Mesodermal cell (in vitro differentiated cells): ENCODE measurements at regions not wholly inside any gene's neighbourhood (a gene's known extent, or its start where the extent isn't known, plus 50 kb on each side); places are given as distances from the start of the nearest gene placed in this dataset.

Experiments
- H3K27ac ChIP-seq: 2 replicates; pipeline ENCODE4 v1.7.0; 2013; ENCODE audit warnings: mild to moderate bottlenecking, low read depth, low read length, moderate library complexity; ENCODE audit not compliant: severe bottlenecking
- H3K36me3 ChIP-seq: 2 replicates; pipeline ENCODE4 v1.7.1; 2013; ENCODE audit warnings: mild to moderate bottlenecking, low read length, moderate library complexity; ENCODE audit not compliant: control insufficient read depth, insufficient read depth
- H3K4me1 ChIP-seq: one replicate; pipeline ENCODE4 v1.7.1; 2013; ENCODE audit warnings: mild to moderate bottlenecking, low read length; ENCODE audit not compliant: insufficient read depth, control insufficient read depth, poor library complexity, severe bottlenecking
- H3K4me3 ChIP-seq: 2 replicates; pipeline ENCODE4 v1.7.0; 2013; ENCODE audit warnings: low read length, control low read depth, mild to moderate bottlenecking; ENCODE audit not compliant: insufficient read depth, poor library complexity, severe bottlenecking; ENCODE audit errors: extremely low read depth
- H3K9me3 ChIP-seq: 2 replicates; pipeline ENCODE4 v1.7.1; 2013; ENCODE audit warnings: mild to moderate bottlenecking, low read length, moderate library complexity; ENCODE audit not compliant: control insufficient read depth
- WGBS, 2 experiments: methylation state at CpG; one replicate each; pipeline ENCODE4 v1.1.5; 2013; ENCODE audit warnings: missing lambda C conversion rate in 2 of 2; ENCODE audit not compliant: insufficient coverage in 2 of 2; 5-methylcytosine and 5-hydroxymethylcytosine counted together

- no peaks in the 10 kb centered on the region for H3K4me1 ChIP-seq
- WGBS, 2 experiments = 89 to 94% methylated on average over 6 to 7 of the region's 8 CpGs
- no peaks in the 10 kb centered on the region for H3K9me3 ChIP-seq
- H3K27ac ChIP-seq = no peak overlapping the region
- H3K4me3 ChIP-seq = no peak overlapping the region
- no peaks in the 10 kb centered on the region for H3K36me3 ChIP-seq
Observed at GRCh38 chr6:105783333-105783935, 302.7 kb upstream of the PRDM1 start.

GRCh38 chr6:105781915-105782314, 304.2 kb upstream of the PRDM1 start:
- H3K9me3 ChIP-seq = no peaks in the 10 kb centered on the region
- H3K4me3 ChIP-seq = no peak overlapping the region
- no peaks in the 10 kb centered on the region for H3K36me3 ChIP-seq
- no peaks in the 10 kb centered on the region for H3K4me1 ChIP-seq
- no peak overlapping the region for H3K27ac ChIP-seq
- 100% methylated on average over 1 of the region's 3 CpGs for WGBS, 2 experiments

GRCh38 chr6:105781248-105781647, 304.9 kb upstream of the PRDM1 start:
- Histone ChIP-seq H3K36me3 (no peaks in the 10 kb centered on the region), H3K4me3 (no peak overlapping the region), H3K4me1 (no peaks in the 10 kb centered on the region), H3K27ac (no peak overlapping the region), H3K9me3 (no peaks in the 10 kb centered on the region)
- 93% methylated on average over 4 of the region's 7 CpGs; no CpG with 5 or more reads in 1 of the 2 experiments for WGBS, 2 experiments

GRCh38 chr6:105780146-105780860, 305.8 kb upstream of the PRDM1 start:
- H3K27ac ChIP-seq = no peak overlapping the region
- H3K9me3 ChIP-seq = peaks cover 1% of the 10 kb centered on the region
- H3K36me3 ChIP-seq = no peaks in the 10 kb centered on the region
- H3K4me3 ChIP-seq = no peak overlapping the region
- 93 to 98% methylated on average over 11 to 12 of the region's 12 CpGs for WGBS, 2 experiments
- H3K4me1 ChIP-seq = no peaks in the 10 kb centered on the region

GRCh38 chr6:105779110-105779509, 307.0 kb upstream of the PRDM1 start:
- Histone ChIP-seq H3K27ac (no peak overlapping the region), H3K4me1 (no peaks in the 10 kb centered on the region), H3K36me3 (no peaks in the 10 kb centered on the region), H3K4me3 (no peak overlapping the region), H3K9me3 (peaks cover 8% of the 10 kb centered on the region)
- WGBS, 2 experiments = 93 to 100% methylated on average over 2 of the region's 5 CpGs

GRCh38 chr6:105775095-105775494, 311.0 kb upstream of the PRDM1 start:
- Histone ChIP-seq H3K4me3 (no peak overlapping the region), H3K27ac (no peak overlapping the region), H3K9me3 (peaks cover 8% of the 10 kb centered on the region), H3K36me3 (no peaks in the 10 kb centered on the region), H3K4me1 (no peaks in the 10 kb centered on the region)
- WGBS, 2 experiments = no CpG with 5 or more reads among the region's 1 CpG

GRCh38 chr6:105774247-105774646, 311.9 kb upstream of the PRDM1 start:
- Histone ChIP-seq H3K36me3 (no peaks in the 10 kb centered on the region), H3K4me1 (no peaks in the 10 kb centered on the region), H3K9me3 (peaks cover 8% of the 10 kb centered on the region), H3K27ac (no peak overlapping the region), H3K4me3 (no peak overlapping the region)
- WGBS, 2 experiments = no CpG with 5 or more reads among the region's 1 CpG

GRCh38 chr6:105771313-105771970, 314.7 kb upstream of the PRDM1 start:
- no peaks in the 10 kb centered on the region for H3K36me3 ChIP-seq
- WGBS, 2 experiments = 75 to 100% methylated on average over 1 of the region's 1 CpG
- H3K4me3 ChIP-seq = no peak overlapping the region
- H3K4me1 ChIP-seq = no peaks in the 10 kb centered on the region
- H3K27ac ChIP-seq = no peak overlapping the region
- H3K9me3 ChIP-seq = peaks cover 8% of the 10 kb centered on the region

GRCh38 chr6:105769987-105770386, 316.1 kb upstream of the PRDM1 start:
- H3K36me3 ChIP-seq = no peaks in the 10 kb centered on the region
- WGBS, 2 experiments = 72 to 88% methylated on average over 2 of the region's 2 CpGs
- no peaks in the 10 kb centered on the region for H3K4me1 ChIP-seq
- no peak overlapping the region for H3K27ac ChIP-seq
- H3K9me3 ChIP-seq = peaks cover 5% of the 10 kb centered on the region
- H3K4me3 ChIP-seq = no peak overlapping the region

GRCh38 chr6:105769197-105769596, 316.9 kb upstream of the PRDM1 start:
- H3K9me3 ChIP-seq = no peaks in the 10 kb centered on the region
- no peak overlapping the region for H3K27ac ChIP-seq
- no peak overlapping the region for H3K4me3 ChIP-seq
- no peaks in the 10 kb centered on the region for H3K36me3 ChIP-seq
- 82 to 100% methylated on average over 1 of the region's 1 CpG for WGBS, 2 experiments
- no peaks in the 10 kb centered on the region for H3K4me1 ChIP-seq

- H3K27ac ChIP-seq = no peak overlapping the region
- H3K36me3 ChIP-seq = no peaks in the 10 kb centered on the region
- WGBS, 2 experiments = 86 to 100% methylated on average over 2 of the region's 3 CpGs
- H3K4me1 ChIP-seq = peaks cover 7% of the 10 kb centered on the region
- H3K9me3 ChIP-seq = no peaks in the 10 kb centered on the region
- H3K4me3 ChIP-seq = no peak overlapping the region
Observed at GRCh38 chr6:105767541-105767940, 318.6 kb upstream of the PRDM1 start.
